Gastrocnemius medialis (tissue), 4 donors: ENCODE measurements at regions not wholly inside any gene's neighbourhood (a gene's known extent, or its start where the extent isn't known, plus 50 kb on each side); places are given as distances from the start of the nearest gene placed in this dataset.

Source experiments
- ATAC-seq, 2 donors: fragments of 150-250 bp; one replicate each; pipeline ENCODE4 v1.9.1; 2016
- DNase-seq, 2 donors: peaks; one replicate each; pipeline ENCODE4 v3.0.0-alpha.2; 2019
- H3K27ac ChIP-seq, 4 donors: fragments of 200-600 bp; sonication (generic); 1 replicate in 1 of 4; 2 replicates in 3 of 4; pipeline ENCODE4 v1.5.1; 2016 to 2018; ENCODE audit warnings: mild to moderate bottlenecking in 2 of 4, moderate library complexity in 1 of 4
- H3K27me3 ChIP-seq, 3 donors: fragments of 200-600 bp; sonication (generic) in 2 of 3; 1 replicate in 1 of 3; 2 replicates in 2 of 3; pipeline versions ENCODE4 v1.5.1 to v1.6.0; 2016 to 2019; ENCODE audit warnings: mild to moderate bottlenecking in 1 of 3, moderate library complexity in 1 of 3
- H3K36me3 ChIP-seq, 2 donors: fragments of 200-600 bp; sonication (generic) in 1 of 2; one replicate each; pipeline ENCODE4 v1.5.1; 2017 to 2018
- H3K4me1 ChIP-seq, 2 donors: fragments of 200-600 bp; sonication (generic) in 1 of 2; one replicate each; pipeline ENCODE4 v1.5.1; 2016 to 2017; ENCODE audit warnings: mild to moderate bottlenecking in 2 of 2
- H3K4me3 ChIP-seq, 4 donors: fragments of 200-600 bp; sonication (generic) in 3 of 4; 1 replicate in 1 of 4; 2 replicates in 3 of 4; pipeline ENCODE4 v1.5.1; 2016 to 2019; ENCODE audit warnings: mild to moderate bottlenecking in 2 of 4
- H3K9me3 ChIP-seq, 3 donors: fragments of 200-600 bp; sonication (generic) in 2 of 3; 1 replicate in 1 of 3; 2 replicates in 2 of 3; pipeline ENCODE4 v1.5.1; 2016 to 2019
- CTCF ChIP-seq, 5 experiments: fragments of 450-650 bp in 3 of 5; fragments of 200-600 bp in 2 of 5; sonication (generic) in 2 of 5; IDR thresholded peaks in 4 of 5; conservative IDR thresholded peaks in 1 of 5; 1 replicate in 4 of 5; 2 replicates in 1 of 5; pipeline ENCODE4 v1.5.1; 2016 to 2019; ENCODE audit warnings: antibody characterized with exemption in 5 of 5, mild to moderate bottlenecking in 3 of 5, moderate library complexity in 3 of 5
- POLR2A ChIP-seq, 2 donors: fragments of 450-650 bp; IDR thresholded peaks; one replicate each; pipeline ENCODE4 v1.6.1; 2017; ENCODE audit warnings: antibody characterized with exemption in 2 of 2, mild to moderate bottlenecking in 2 of 2, moderate library complexity in 2 of 2
- in situ Hi-C, 4 donors: fragments of 200-750 bp; cut with MboI; loops; one replicate each; pipeline versions ENCODE4 v1.15.0 to v1.8.0; 2017; ENCODE audit warnings: low sequenced_read_pairs in 4 of 4
- intact Hi-C: fragments of 100-400 bp; cut with DNase I; formaldehyde crosslinking; loops from one replicate; pipeline ENCODE4 v1.15.1; 2023; ENCODE audit warnings: low total_unique reads

- Histone ChIP-seq H3K9me3 (no peaks in the 10 kb centered on the region), H3K36me3 (no peaks in the 10 kb centered on the region), H3K4me3 (no peak overlapping the region), H3K27ac (no peak overlapping the region), H3K4me1 (no peaks in the 10 kb centered on the region), H3K27me3 (no peaks in the 10 kb centered on the region)
- ATAC-seq: no peak
- intact Hi-C loops (no loop called here), in situ Hi-C loops (no loop called here)
- DNase-seq: no peak
- TF ChIP-seq POLR2A (IDR thresholded peaks at IDR 0.05): no peak
- no peak for TF ChIP-seq CTCF (IDR thresholded peaks at IDR 0.05 in 4 of 5, conservative IDR thresholded peaks at IDR 0.05 in 1 of 5)
These were observed 142.2 kb upstream of the CNOT2 start for GRCh38 chr12:70101064-70101463.

DNA sequence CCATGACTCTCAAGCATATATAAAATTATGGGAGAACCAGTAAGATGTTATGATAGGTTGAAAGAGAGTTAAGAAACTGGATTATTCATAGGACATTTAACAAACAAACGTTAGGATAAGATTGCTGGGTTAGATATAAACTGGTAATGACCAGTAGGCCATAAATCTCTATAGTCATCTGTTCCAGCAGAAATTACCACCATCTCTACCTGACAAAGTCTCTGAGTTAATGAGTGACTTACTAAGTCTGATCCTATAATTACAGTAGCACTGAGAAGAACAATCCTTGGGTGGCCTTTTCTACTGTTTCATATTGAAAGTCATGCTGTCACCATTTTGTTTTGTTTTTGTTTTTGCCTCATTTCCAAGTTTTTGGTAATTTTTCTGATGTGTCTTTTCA is 136.9 kb upstream of the CNOT2 start:
- ATAC-seq (no peak), DNase-seq (no peak)
- no peak for TF ChIP-seq CTCF (IDR thresholded peaks at IDR 0.05 in 4 of 5, conservative IDR thresholded peaks at IDR 0.05 in 1 of 5)
- no peak for TF ChIP-seq POLR2A (IDR thresholded peaks at IDR 0.05)
- H3K9me3 ChIP-seq: no peaks in the 10 kb centered on the region
- H3K27me3 ChIP-seq: no peaks in the 10 kb centered on the region
- intact Hi-C loops: no loop called here
- in situ Hi-C loops: no loop called here
- no peaks in the 10 kb centered on the region for H3K4me1 ChIP-seq
- no peaks in the 10 kb centered on the region for H3K36me3 ChIP-seq
- no peak overlapping the region for H3K27ac ChIP-seq
- no peak overlapping the region for H3K4me3 ChIP-seq

DNA sequence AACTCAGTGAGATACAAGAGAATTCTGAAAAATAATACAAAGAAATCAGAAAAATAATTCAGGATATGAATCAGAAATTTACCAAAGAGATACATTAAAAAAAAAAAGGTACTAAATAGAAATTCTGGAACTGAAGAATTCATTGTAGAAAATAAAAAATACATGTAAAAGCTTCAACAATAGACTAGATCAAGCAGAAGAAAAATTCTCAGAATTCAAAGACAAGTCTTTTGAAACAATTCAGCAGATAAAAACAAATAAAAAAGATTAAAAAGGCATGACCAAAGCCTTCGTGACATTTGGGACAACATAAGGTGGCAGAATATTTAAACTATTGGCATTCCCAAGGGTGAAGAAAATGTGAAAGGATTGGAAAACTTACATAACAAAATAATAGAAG is 133.1 kb upstream of the CNOT2 start:
- no peak overlapping the region for H3K4me3 ChIP-seq
- no peak for TF ChIP-seq POLR2A (IDR thresholded peaks at IDR 0.05)
- no peak for TF ChIP-seq CTCF (IDR thresholded peaks at IDR 0.05 in 4 of 5, conservative IDR thresholded peaks at IDR 0.05 in 1 of 5)
- ATAC-seq: no peak

GRCh38 chr12:70117670-70118069 is 125.6 kb upstream of the CNOT2 start:
- no peak for TF ChIP-seq POLR2A (IDR thresholded peaks at IDR 0.05)
- TF ChIP-seq CTCF (IDR thresholded peaks at IDR 0.05 in 4 of 5, conservative IDR thresholded peaks at IDR 0.05 in 1 of 5): no peak

More for the DNA sequence above, 133.1 kb upstream of the CNOT2 start:
- H3K4me1 ChIP-seq: no peaks in the 10 kb centered on the region
- in situ Hi-C loops (no loop called here), intact Hi-C loops (no loop called here)
- H3K27me3 ChIP-seq: no peaks in the 10 kb centered on the region
- no peak for DNase-seq
- no peaks in the 10 kb centered on the region for H3K9me3 ChIP-seq
- H3K27ac ChIP-seq: no peak overlapping the region
- no peaks in the 10 kb centered on the region for H3K36me3 ChIP-seq

GRCh38 chr12:70120970-70121369 is 122.3 kb upstream of the CNOT2 start:
- Histone ChIP-seq H3K4me3 (no peak overlapping the region), H3K36me3 (no peaks in the 10 kb centered on the region), H3K4me1 (no peaks in the 10 kb centered on the region), H3K27ac (no peak overlapping the region), H3K27me3 (no peaks in the 10 kb centered on the region), H3K9me3 (no peaks in the 10 kb centered on the region)
- intact Hi-C loops: no loop called here
- in situ Hi-C loops: no loop called here
- TF ChIP-seq POLR2A (IDR thresholded peaks at IDR 0.05) (no peak), CTCF (IDR thresholded peaks at IDR 0.05 in 4 of 5, conservative IDR thresholded peaks at IDR 0.05 in 1 of 5) (no peak)
- no peak for ATAC-seq
- no peak for DNase-seq

More at GRCh38 chr12:70117670-70118069, 125.6 kb upstream of the CNOT2 start:
- DNase-seq (no peak), ATAC-seq (no peak)
- H3K36me3 ChIP-seq: no peaks in the 10 kb centered on the region
- no peak overlapping the region for H3K4me3 ChIP-seq
- no peaks in the 10 kb centered on the region for H3K27me3 ChIP-seq
- intact Hi-C loops (no loop called here), in situ Hi-C loops (no loop called here)
- no peaks in the 10 kb centered on the region for H3K4me1 ChIP-seq
- H3K9me3 ChIP-seq: no peaks in the 10 kb centered on the region
- no peak overlapping the region for H3K27ac ChIP-seq
